NCI-H748 treated with DMSO at 0.1 percent for 48 hours (cell line): ENCODE measurements at regions not wholly inside any gene's neighbourhood (a gene's known extent, or its start where the extent isn't known, plus 50 kb on each side); places are given as distances from the start of the nearest gene placed in this dataset.
A peak's percentile ranks its signal among the peaks of the same experiment; 100 is the strongest.

Experiments used
- DNase-seq: peaks from one replicate; lab custom pipeline; 2025; lab: John Stamatoyannopoulos, UW

- DNase-seq: no peak
These were observed 131.1 kb upstream of the NBEA start for GRCh38 chr13:34810996-34811395.

- no peak for DNase-seq
These were observed 126.5 kb upstream of the NBEA start for GRCh38 chr13:34815526-34815925.

- DNase-seq: no peak
These were observed 125.7 kb upstream of the NBEA start for GRCh38 chr13:34816245-34816884.

GRCh38 chr13:34816908-34817665 lies 125.0 kb upstream of the NBEA start:
- no peak for DNase-seq

GRCh38 chr13:34822650-34823049 lies 119.4 kb upstream of the NBEA start:
- no peak for DNase-seq

- no peak for DNase-seq
These were observed 115.6 kb upstream of the NBEA start for GRCh38 chr13:34826432-34826831.

GRCh38 chr13:34833562-34834182 lies 108.4 kb upstream of the NBEA start:
- no peak for DNase-seq

GRCh38 chr13:34842466-34842865 lies 99.6 kb upstream of the NBEA start:
- DNase-seq: no peak

GRCh38 chr13:34847766-34848165 lies 94.3 kb upstream of the NBEA start:
- DNase-seq: peak; percentile 36

GRCh38 chr13:34849406-34849805 lies 92.7 kb upstream of the NBEA start:
- DNase-seq: no peak

- no peak for DNase-seq
These were observed 88.9 kb upstream of the NBEA start for GRCh38 chr13:34853161-34853560.

GRCh38 chr13:34857558-34858325 lies 84.3 kb upstream of the NBEA start:
- peak; percentile 34 for DNase-seq

GRCh38 chr13:34862311-34862710 lies 79.8 kb upstream of the NBEA start:
- DNase-seq: no peak

- DNase-seq: no peak
These were observed 79.4 kb upstream of the NBEA start for GRCh38 chr13:34862716-34863115.

- DNase-seq: no peak
These were observed 78.5 kb upstream of the NBEA start for GRCh38 chr13:34863360-34864135.

- DNase-seq: no peak
These were observed 77.4 kb upstream of the NBEA start for GRCh38 chr13:34864671-34865070.

- DNase-seq: no peak
These were observed 74.5 kb upstream of the NBEA start for GRCh38 chr13:34867590-34867989.

GRCh38 chr13:34868733-34869132 lies 73.3 kb upstream of the NBEA start:
- no peak for DNase-seq

GRCh38 chr13:34869696-34870095 lies 72.4 kb upstream of the NBEA start:
- no peak for DNase-seq

- no peak for DNase-seq
These were observed 63.7 kb upstream of the NBEA start for GRCh38 chr13:34878329-34878728.

GRCh38 chr13:34879851-34880250 lies 62.2 kb upstream of the NBEA start:
- no peak for DNase-seq

- DNase-seq: no peak
These were observed 60.6 kb upstream of the NBEA start for GRCh38 chr13:34881494-34881893.
